Right lobe of liver (tissue), 6 donors: ENCODE measurements at regions not wholly inside any gene's neighbourhood (a gene's known extent, or its start where the extent isn't known, plus 50 kb on each side); places are given as distances from the start of the nearest gene placed in this dataset.

ENCODE experiments used
- ATAC-seq, 4 donors: fragments of 200-7000 bp; cut with Tn5 transposase; one replicate each; pipeline ENCODE4 v1.9.1; 2020; ENCODE audit warnings: mild to moderate bottlenecking in 4 of 4, moderate library complexity in 4 of 4
- DNase-seq, 3 donors: peaks; one replicate each; pipeline ENCODE4 v3.0.0-alpha.2; 2020
- H3K27ac ChIP-seq, 3 donors: fragments of 200-600 bp; one replicate each; pipeline ENCODE4 v1.8.0; 2022
- H3K27me3 ChIP-seq, 2 donors: fragments of 200-600 bp; one replicate each; pipeline ENCODE4 v1.8.0; 2022
- H3K36me3 ChIP-seq, 4 donors: fragments of 200-600 bp; sonication (generic) in 1 of 4; one replicate each; pipeline versions ENCODE4 v1.5.1 to v1.8.0; 2017 to 2022; ENCODE audit warnings: control low read depth in 1 of 4
- H3K4me1 ChIP-seq, 4 donors: fragments of 200-600 bp; sonication (generic) in 1 of 4; one replicate each; pipeline versions ENCODE4 v1.5.1 to v1.8.0; 2017 to 2022; ENCODE audit warnings: control low read depth in 1 of 4
- H3K4me3 ChIP-seq, 3 donors: fragments of 200-600 bp; one replicate each; pipeline ENCODE4 v1.8.0; 2022
- H3K9me3 ChIP-seq, 4 donors: fragments of 200-600 bp; sonication (generic) in 1 of 4; one replicate each; pipeline versions ENCODE4 v1.5.1 to v1.8.0; 2017 to 2022; ENCODE audit warnings: control low read depth in 1 of 4
- POLR2A ChIP-seq: fragments of 450-650 bp; IDR thresholded peaks from one replicate; pipeline ENCODE4 v1.6.1; 2017; ENCODE audit warnings: antibody characterized with exemption, mild to moderate bottlenecking
- WGBS: methylation state at CpG from one replicate; pipeline ENCODE4 v1.1.6; 2018; ENCODE audit warnings: low coverage, low lambda C conversion rate; ENCODE audit not compliant: insufficient coverage; ENCODE audit errors: missing lambda C conversion rate; 5-methylcytosine and 5-hydroxymethylcytosine counted together
- intact Hi-C, 2 donors: fragments of 100-400 bp; cut with DNase I; formaldehyde crosslinking; loops; one replicate each; pipeline versions ENCODE4 v1.11.2 to v1.14.1; 2022
- TF ChIP-seq, protein P1 (sequence below), 4 donors: fragments of 200-600 bp in 3 of 4; fragments of 450-650 bp in 1 of 4; IDR thresholded peaks; one replicate each; pipeline versions ENCODE4 v1.5.1 to v1.8.0; 2016 to 2022; ENCODE audit warnings: antibody characterized with exemption in 4 of 4, mild to moderate bottlenecking in 2 of 4
- donor health status: DM: no; HTN: yes; CAD: no.
- donor health status: DM: no; HTN: no; CAD: no.
- donor health status: DM: no; HTN: no; CAD: no.
- donor health status: DM: no; HTN: yes; CAD: no.
- donor health status: DM: no; HTN: yes; CAD: no.

DNA sequence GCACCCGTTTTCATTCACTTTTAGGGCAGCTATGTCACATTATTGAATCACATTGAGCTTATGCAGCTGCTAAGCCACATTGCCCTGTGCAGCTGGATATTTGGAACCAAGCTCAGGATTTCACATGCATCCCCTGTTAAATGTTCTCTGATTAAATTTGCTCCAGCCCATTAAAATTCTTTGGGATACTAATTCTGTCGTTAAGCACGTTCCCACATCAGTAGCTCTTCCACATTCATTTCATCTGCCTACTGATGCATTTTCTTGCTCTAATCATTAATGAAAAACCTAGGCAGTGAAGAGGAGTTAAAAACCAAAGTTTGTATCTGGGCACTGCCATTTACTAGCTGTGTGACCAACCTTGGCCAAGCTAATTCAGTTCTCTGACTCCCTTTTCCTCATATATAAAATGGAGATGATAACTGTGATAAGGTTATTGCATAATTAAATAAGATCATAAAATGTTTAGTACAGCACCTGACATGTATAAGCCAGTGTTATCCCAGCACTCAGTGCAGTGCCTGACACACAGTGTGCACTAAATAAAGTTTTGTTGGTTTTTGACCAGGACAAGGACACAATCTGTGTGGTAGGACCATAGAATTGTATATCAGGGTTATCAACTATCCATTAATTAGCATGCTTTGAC is 222.2 kb upstream of the ATP11B start:
- no peak overlapping the region for H3K27ac ChIP-seq
- no peaks in the 10 kb centered on the region for H3K9me3 ChIP-seq
- intact Hi-C loops, result no loop called here
- no peak overlapping the region for H3K4me3 ChIP-seq
- no peak for ATAC-seq
- no peak for DNase-seq
- no peaks in the 10 kb centered on the region for H3K36me3 ChIP-seq
- H3K27me3 ChIP-seq, result no peaks in the 10 kb centered on the region
- 58% methylated on average over 3 of the region's 3 CpGs for WGBS
- H3K4me1 ChIP-seq, result no peaks in the 10 kb centered on the region
- TF ChIP-seq, protein P1, sequence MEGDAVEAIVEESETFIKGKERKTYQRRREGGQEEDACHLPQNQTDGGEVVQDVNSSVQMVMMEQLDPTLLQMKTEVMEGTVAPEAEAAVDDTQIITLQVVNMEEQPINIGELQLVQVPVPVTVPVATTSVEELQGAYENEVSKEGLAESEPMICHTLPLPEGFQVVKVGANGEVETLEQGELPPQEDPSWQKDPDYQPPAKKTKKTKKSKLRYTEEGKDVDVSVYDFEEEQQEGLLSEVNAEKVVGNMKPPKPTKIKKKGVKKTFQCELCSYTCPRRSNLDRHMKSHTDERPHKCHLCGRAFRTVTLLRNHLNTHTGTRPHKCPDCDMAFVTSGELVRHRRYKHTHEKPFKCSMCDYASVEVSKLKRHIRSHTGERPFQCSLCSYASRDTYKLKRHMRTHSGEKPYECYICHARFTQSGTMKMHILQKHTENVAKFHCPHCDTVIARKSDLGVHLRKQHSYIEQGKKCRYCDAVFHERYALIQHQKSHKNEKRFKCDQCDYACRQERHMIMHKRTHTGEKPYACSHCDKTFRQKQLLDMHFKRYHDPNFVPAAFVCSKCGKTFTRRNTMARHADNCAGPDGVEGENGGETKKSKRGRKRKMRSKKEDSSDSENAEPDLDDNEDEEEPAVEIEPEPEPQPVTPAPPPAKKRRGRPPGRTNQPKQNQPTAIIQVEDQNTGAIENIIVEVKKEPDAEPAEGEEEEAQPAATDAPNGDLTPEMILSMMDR (IDR thresholded peaks at IDR 0.05), result no peak
- no peak for TF ChIP-seq POLR2A

DNA sequence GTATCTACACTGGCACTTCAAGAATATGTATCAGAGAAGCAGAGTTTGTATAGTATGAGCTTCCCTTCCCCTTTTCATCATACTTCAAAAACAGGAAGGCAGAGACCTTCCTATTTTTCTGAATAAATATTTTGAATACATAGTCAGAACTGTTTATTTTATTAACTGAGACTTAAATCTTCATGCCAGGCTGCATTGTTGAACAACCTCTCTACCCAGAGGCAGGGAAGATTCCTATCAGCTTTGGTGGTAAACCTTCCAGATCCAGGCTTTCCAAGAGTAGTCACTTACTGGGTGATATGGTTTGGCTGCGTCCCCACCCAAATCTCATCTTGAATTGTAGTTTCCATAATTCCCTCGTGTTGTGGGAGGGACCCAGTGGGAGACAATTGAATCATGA is 217.4 kb upstream of the ATP11B start:
- DNase-seq (no peak), ATAC-seq (no peak)
- no peaks in the 10 kb centered on the region for H3K36me3 ChIP-seq
- no peaks in the 10 kb centered on the region for H3K9me3 ChIP-seq
- no peak overlapping the region for H3K27ac ChIP-seq
- no peak overlapping the region for H3K4me3 ChIP-seq
- no peak for TF ChIP-seq POLR2A
- TF ChIP-seq, protein P1 (IDR thresholded peaks at IDR 0.05), result no peak
- WGBS, result 50% methylated on average over 2 of the region's 2 CpGs
- no peaks in the 10 kb centered on the region for H3K27me3 ChIP-seq
- intact Hi-C loops, result no loop called here
- no peaks in the 10 kb centered on the region for H3K4me1 ChIP-seq

DNA sequence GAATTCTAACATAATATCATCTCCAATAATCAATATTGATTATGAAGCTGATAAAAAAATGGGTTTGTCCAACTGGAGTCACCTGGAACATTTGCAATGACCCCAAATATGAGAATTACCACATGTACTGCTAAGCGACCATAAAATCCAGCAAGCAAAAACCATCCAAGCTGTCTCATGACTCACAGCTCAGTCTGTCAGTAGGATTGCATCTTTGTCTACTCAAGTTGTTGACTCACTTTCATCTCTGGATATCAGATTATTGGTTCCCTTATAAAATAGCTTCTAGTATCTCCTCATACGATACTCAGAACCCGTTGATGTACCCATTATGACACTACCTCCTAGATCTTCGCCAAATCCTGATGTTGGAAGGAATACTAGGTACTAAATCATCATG is 209.8 kb upstream of the ATP11B start:
- no peaks in the 10 kb centered on the region for H3K27me3 ChIP-seq
- no peak overlapping the region for H3K27ac ChIP-seq
- no peak for DNase-seq
- intact Hi-C loops, result no loop called here
- H3K9me3 ChIP-seq, result no peaks in the 10 kb centered on the region
- ATAC-seq, result no peak
- 92% methylated on average over 4 of the region's 4 CpGs for WGBS
- no peaks in the 10 kb centered on the region for H3K36me3 ChIP-seq
- TF ChIP-seq, protein P1 (IDR thresholded peaks at IDR 0.05), result no peak
- TF ChIP-seq POLR2A, result no peak
- no peak overlapping the region for H3K4me3 ChIP-seq
- H3K4me1 ChIP-seq, result peaks cover 0 to 10% (median 0%) of the 10 kb centered on the region in 4 donors

DNA sequence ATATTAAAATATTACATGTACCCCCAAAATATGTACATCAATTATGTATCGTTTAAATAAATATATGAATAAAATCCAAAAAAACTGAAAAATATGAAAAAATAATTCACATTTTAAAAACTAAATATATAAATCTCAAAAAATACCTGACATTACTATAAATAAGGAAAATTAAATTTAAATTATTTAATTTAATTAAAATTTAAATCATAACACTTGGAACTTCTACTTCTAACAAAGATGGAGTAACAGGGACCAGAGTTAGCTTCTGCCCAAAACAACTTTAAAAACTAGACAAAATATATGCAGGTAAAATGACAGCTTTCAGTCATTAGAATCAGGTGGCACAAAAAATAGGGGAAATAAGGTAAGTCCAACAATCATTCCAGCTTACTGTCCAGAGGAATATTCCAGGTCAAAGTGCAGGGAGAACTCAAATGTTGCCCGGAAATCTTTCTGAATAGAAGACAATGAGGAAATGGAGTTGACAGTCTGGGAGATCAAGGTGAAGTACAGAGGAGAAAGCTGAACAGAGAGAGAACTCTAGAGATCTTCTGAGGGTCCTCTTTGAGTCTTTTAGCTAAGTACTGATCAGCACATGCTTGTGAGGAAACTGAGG is 207.7 kb upstream of the ATP11B start:
- Histone ChIP-seq H3K4me1 (peaks cover 0 to 10% (median 0%) of the 10 kb centered on the region in 4 donors), H3K36me3 (no peaks in the 10 kb centered on the region), H3K27ac (no peak overlapping the region), H3K9me3 (no peaks in the 10 kb centered on the region), H3K27me3 (no peaks in the 10 kb centered on the region), H3K4me3 (no peak overlapping the region)
- ATAC-seq (peak in 3 of 4 donors; percentile 64 to 89 (median 68)), DNase-seq (no peak)
- TF ChIP-seq POLR2A, result no peak
- TF ChIP-seq, protein P1 (IDR thresholded peaks at IDR 0.05), result no peak
- WGBS, result 50% methylated on average over 2 of the region's 2 CpGs
- intact Hi-C loops, result no loop called here
